ENCODE measurements at regions not wholly inside any gene's neighbourhood (a gene's known extent, or its start where the extent isn't known, plus 50 kb on each side); places are given as distances from the start of the nearest gene placed in this dataset.
"Not testable (repeated sequence)": the region's sequence is repeated elsewhere in the genome, so short reads cannot be mapped to it uniquely, and the experiment has no call there.

- TF ChIP-seq RAD21 (IDR thresholded peaks at IDR 0.05; ENCODE audit: low read depth): peak; percentile 58
- not testable (repeated sequence) for TF ChIP-seq EP300 (IDR thresholded peaks at IDR 0.05; ENCODE audit: borderline replicate concordance); TEAD4 (IDR thresholded peaks at IDR 0.05); CREB1 (IDR thresholded peaks at IDR 0.05; ENCODE audit: low read depth); USF1 (IDR thresholded peaks at IDR 0.05); ZBTB7A (IDR thresholded peaks at IDR 0.05; ENCODE audit: low read depth); MAX (IDR thresholded peaks at IDR 0.05); YY1 (IDR thresholded peaks at IDR 0.05; ENCODE audit: low read depth); TAF1 (IDR thresholded peaks at IDR 0.05; ENCODE audit: low read depth); CEBPB (IDR thresholded peaks at IDR 0.05); NFIC (IDR thresholded peaks at IDR 0.05); TCF12 (IDR thresholded peaks at IDR 0.05; ENCODE audit: low read depth); REST (IDR thresholded peaks at IDR 0.05; ENCODE audit: low read depth); EGR1 (IDR thresholded peaks at IDR 0.05)
Observed at GRCh38 chr14:106153362-106153955, 627.1 kb downstream of the TMEM121 start.
